ENCODE measurements at regions not wholly inside any gene's neighbourhood (a gene's known extent, or its start where the extent isn't known, plus 50 kb on each side); places are given as distances from the start of the nearest gene placed in this dataset.

DNA sequence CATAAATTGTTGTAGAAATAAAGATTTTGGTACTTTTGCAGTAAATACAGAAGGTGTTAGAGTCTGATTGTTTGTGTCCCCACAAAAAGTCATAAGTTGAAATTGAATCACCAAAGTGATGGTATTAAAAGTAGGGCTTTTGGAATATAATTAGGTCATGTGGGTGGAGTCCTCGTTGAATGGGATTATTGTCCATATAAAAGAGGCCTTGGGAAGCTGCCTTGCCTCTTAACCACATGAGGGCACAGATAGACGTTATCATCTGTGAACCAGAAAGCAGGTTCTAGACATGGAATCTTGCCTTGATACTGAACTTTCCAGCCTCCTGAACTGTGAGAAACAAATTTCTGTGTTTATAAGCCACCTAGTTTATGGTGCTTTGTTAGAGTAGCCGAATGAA, 186.8 kb downstream of the PRR20E start:
- RAD21 ChIA-PET (ENCODE audit: low non-redundant PET in 1 of 2, low total read pairs in 2 of 2, uncharacterized antibody in 2 of 2, unreplicated experiment in 2 of 2) = no interaction called here

More for the DNA sequence above, 186.8 kb downstream of the PRR20E start:
- POLR2A ChIA-PET = no interaction called here
- no peaks in the 10 kb centered on the region for H3K9me2 ChIP-seq (ENCODE audit: insufficient read depth)
- H3K4me1 ChIP-seq (ENCODE audit: control insufficient read depth in 1 of 2, insufficient read depth in 2 of 2, low read length in 2 of 2) = no peaks in the 10 kb centered on the region
- no TSS peak for BruUV-seq (replicated peaks)
- no peaks in the 10 kb centered on the region; a peak in 1 of 4 replicates for H3K36me3 ChIP-seq (ENCODE audit: control insufficient read depth in 1 of 2, insufficient read depth in 2 of 2, low read length in 2 of 2)
- no peak overlapping the region for H3K9ac ChIP-seq (ENCODE audit: low read length)
- no peak overlapping the region for H3K4me2 ChIP-seq (ENCODE audit: low read length)
- H3K79me2 ChIP-seq (ENCODE audit: insufficient read depth, low read length) = no peaks in the 10 kb centered on the region
- no peak overlapping the region for H2AFZ ChIP-seq (ENCODE audit: low read depth, low read length, poor library complexity, severe bottlenecking)
- CTCF ChIA-PET = no interaction called here
- intact Hi-C loops (cut with micrococcal nuclease) = no loop called here
- ATAC-seq = no peak
- no peak overlapping the region for H3K27ac ChIP-seq (ENCODE audit: low read depth, low read length)
- TF ChIP-seq JUND (IDR thresholded peaks at IDR 0.05) (no peak), EGR1 (IDR thresholded peaks at IDR 0.05; ENCODE audit: low read depth) (no peak), CBX3 (IDR thresholded peaks at IDR 0.05; ENCODE audit: low read depth) (no peak), RAD21 (IDR thresholded peaks at IDR 0.05; ENCODE audit: low read depth) (no peak), POLR2AphosphoS5 (IDR thresholded peaks at IDR 0.05; ENCODE audit: low read depth, low read length) (no peak), TCF7L2 (IDR thresholded peaks at IDR 0.05; ENCODE audit: borderline replicate concordance, extremely low read depth, insufficient read depth, insufficient read length) (no peak), POLR2A (IDR thresholded peaks at IDR 0.05; ENCODE audit: borderline replicate concordance, extremely low read depth, insufficient read depth, insufficient read length) (no peak), ZFX (IDR thresholded peaks at IDR 0.05) (no peak), FOSL1 (IDR thresholded peaks at IDR 0.05; ENCODE audit: low read depth) (no peak), SP1 (IDR thresholded peaks at IDR 0.05; ENCODE audit: low read depth) (no peak), ZNF274 (IDR thresholded peaks at IDR 0.05; ENCODE audit: low read depth, low read length) (no peak), EZH2phosphoT487 (IDR thresholded peaks at IDR 0.05; ENCODE audit: borderline replicate concordance) (no peak)
- TF ChIP-seq, protein P1, sequence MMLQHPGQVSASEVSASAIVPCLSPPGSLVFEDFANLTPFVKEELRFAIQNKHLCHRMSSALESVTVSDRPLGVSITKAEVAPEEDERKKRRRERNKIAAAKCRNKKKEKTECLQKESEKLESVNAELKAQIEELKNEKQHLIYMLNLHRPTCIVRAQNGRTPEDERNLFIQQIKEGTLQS (IDR thresholded peaks at IDR 0.05) = no peak
- TF ChIP-seq, protein P2, sequence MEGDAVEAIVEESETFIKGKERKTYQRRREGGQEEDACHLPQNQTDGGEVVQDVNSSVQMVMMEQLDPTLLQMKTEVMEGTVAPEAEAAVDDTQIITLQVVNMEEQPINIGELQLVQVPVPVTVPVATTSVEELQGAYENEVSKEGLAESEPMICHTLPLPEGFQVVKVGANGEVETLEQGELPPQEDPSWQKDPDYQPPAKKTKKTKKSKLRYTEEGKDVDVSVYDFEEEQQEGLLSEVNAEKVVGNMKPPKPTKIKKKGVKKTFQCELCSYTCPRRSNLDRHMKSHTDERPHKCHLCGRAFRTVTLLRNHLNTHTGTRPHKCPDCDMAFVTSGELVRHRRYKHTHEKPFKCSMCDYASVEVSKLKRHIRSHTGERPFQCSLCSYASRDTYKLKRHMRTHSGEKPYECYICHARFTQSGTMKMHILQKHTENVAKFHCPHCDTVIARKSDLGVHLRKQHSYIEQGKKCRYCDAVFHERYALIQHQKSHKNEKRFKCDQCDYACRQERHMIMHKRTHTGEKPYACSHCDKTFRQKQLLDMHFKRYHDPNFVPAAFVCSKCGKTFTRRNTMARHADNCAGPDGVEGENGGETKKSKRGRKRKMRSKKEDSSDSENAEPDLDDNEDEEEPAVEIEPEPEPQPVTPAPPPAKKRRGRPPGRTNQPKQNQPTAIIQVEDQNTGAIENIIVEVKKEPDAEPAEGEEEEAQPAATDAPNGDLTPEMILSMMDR (IDR thresholded peaks at IDR 0.05 in 2 of 3, conservative IDR thresholded peaks at IDR 0.05 in 1 of 3; ENCODE audit: borderline replicate concordance in 1 of 3, insufficient read depth in 1 of 3, low read depth in 2 of 3, low read length in 2 of 3) = no peak
- TF ChIP-seq, protein P3, sequence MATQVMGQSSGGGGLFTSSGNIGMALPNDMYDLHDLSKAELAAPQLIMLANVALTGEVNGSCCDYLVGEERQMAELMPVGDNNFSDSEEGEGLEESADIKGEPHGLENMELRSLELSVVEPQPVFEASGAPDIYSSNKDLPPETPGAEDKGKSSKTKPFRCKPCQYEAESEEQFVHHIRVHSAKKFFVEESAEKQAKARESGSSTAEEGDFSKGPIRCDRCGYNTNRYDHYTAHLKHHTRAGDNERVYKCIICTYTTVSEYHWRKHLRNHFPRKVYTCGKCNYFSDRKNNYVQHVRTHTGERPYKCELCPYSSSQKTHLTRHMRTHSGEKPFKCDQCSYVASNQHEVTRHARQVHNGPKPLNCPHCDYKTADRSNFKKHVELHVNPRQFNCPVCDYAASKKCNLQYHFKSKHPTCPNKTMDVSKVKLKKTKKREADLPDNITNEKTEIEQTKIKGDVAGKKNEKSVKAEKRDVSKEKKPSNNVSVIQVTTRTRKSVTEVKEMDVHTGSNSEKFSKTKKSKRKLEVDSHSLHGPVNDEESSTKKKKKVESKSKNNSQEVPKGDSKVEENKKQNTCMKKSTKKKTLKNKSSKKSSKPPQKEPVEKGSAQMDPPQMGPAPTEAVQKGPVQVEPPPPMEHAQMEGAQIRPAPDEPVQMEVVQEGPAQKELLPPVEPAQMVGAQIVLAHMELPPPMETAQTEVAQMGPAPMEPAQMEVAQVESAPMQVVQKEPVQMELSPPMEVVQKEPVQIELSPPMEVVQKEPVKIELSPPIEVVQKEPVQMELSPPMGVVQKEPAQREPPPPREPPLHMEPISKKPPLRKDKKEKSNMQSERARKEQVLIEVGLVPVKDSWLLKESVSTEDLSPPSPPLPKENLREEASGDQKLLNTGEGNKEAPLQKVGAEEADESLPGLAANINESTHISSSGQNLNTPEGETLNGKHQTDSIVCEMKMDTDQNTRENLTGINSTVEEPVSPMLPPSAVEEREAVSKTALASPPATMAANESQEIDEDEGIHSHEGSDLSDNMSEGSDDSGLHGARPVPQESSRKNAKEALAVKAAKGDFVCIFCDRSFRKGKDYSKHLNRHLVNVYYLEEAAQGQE (IDR thresholded peaks at IDR 0.05; ENCODE audit: low read depth) = no peak
- H3K9me3 ChIP-seq (ENCODE audit: control insufficient read depth in 1 of 2, insufficient read depth in 1 of 2, low read depth in 1 of 2, low read length in 2 of 2) = peaks cover 4 to 8% of the 10 kb centered on the region in 2 experiments; a peak in 2 of 4 replicates
- H3K27me3 ChIP-seq (ENCODE audit: insufficient read depth, low read length) = no peaks in the 10 kb centered on the region
- no peak overlapping the region for H3K4me3 ChIP-seq (replicated peaks in 1 of 2; ENCODE audit: low read depth in 1 of 2, low read length in 2 of 2)
- no peak for DNase-seq (ENCODE audit: low read depth, low spot score)
- no peaks in the 10 kb centered on the region for H4K20me1 ChIP-seq (ENCODE audit: insufficient read depth)
